DOHH2 (cell line): ENCODE measurements at regions not wholly inside any gene's neighbourhood (a gene's known extent, or its start where the extent isn't known, plus 50 kb on each side); places are given as distances from the start of the nearest gene placed in this dataset.

ENCODE experiments used
- EZH2phosphoT487 ChIP-seq: fragments of 200-600 bp; sonication (generic); IDR thresholded peaks from 2 replicates; pipeline ENCODE4 v1.6.1; 2017; ENCODE audit warnings: borderline replicate concordance, mild to moderate bottlenecking, antibody characterized with exemption, low read length, moderate library complexity, mixed read lengths
- TF ChIP-seq, protein P1 (sequence below): fragments of 200-600 bp; sonication (generic); IDR thresholded peaks from one replicate; pipeline ENCODE4 v1.5.1; 2014; ENCODE audit warnings: antibody characterized with exemption, mild to moderate bottlenecking, low read depth, low read length; ENCODE audit not compliant: poor library complexity, severe bottlenecking

DNA sequence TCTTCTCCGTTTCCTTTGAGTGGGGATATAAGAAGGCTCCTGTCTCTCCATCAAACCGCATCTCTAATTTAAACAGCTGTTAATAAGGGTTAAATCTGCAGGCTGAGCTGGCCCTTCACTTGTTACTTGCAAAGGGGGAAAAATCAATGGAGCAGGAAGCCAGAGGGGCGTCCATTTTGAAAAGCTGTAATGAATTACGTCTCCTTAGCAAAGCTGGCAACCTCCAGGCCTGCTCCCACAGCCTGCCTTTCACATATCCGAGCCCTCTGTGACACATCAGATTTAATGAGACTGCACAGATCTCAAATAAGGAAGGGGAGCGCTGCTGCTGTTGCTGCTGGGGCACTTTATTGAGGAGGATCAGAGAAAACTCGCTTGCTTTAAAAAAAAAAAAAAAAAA, 320.8 kb downstream of the BLID start:
- TF ChIP-seq, protein P1, sequence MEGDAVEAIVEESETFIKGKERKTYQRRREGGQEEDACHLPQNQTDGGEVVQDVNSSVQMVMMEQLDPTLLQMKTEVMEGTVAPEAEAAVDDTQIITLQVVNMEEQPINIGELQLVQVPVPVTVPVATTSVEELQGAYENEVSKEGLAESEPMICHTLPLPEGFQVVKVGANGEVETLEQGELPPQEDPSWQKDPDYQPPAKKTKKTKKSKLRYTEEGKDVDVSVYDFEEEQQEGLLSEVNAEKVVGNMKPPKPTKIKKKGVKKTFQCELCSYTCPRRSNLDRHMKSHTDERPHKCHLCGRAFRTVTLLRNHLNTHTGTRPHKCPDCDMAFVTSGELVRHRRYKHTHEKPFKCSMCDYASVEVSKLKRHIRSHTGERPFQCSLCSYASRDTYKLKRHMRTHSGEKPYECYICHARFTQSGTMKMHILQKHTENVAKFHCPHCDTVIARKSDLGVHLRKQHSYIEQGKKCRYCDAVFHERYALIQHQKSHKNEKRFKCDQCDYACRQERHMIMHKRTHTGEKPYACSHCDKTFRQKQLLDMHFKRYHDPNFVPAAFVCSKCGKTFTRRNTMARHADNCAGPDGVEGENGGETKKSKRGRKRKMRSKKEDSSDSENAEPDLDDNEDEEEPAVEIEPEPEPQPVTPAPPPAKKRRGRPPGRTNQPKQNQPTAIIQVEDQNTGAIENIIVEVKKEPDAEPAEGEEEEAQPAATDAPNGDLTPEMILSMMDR, result no peak
- no peak for TF ChIP-seq EZH2phosphoT487
